ENCODE measurements at regions not wholly inside any gene's neighbourhood (a gene's known extent, or its start where the extent isn't known, plus 50 kb on each side); places are given as distances from the start of the nearest gene placed in this dataset.
"Not testable (repeated sequence)": the region's sequence is repeated elsewhere in the genome, so short reads cannot be mapped to it uniquely, and the experiment has no call there.

- H3K4me3 ChIP-seq (replicated peaks in 1 of 3): no peak overlapping the region
- 87 to 95% methylated on average over 2 of the region's 2 CpGs for WGBS, 2 donors
- no peak overlapping the region for H3K27ac ChIP-seq
- TF ChIP-seq POLR2A (IDR thresholded peaks at IDR 0.05) (no peak), CTCF (IDR thresholded peaks at IDR 0.05) (no peak)
- H3K4me1 ChIP-seq: no peaks in the 10 kb centered on the region
- H3K9me3 ChIP-seq: no peaks in the 10 kb centered on the region
- no peaks in the 10 kb centered on the region for H3K36me3 ChIP-seq
- H3K27me3 ChIP-seq: no peaks in the 10 kb centered on the region
- DNase-seq: no peak
- intact Hi-C loops (cut with DNase I): no loop called here
These were observed 207.4 kb upstream of the MME start for GRCh38 chr3:154872696-154873095.

- Histone ChIP-seq H3K9me3 (no peaks in the 10 kb centered on the region), H3K4me1 (no peaks in the 10 kb centered on the region), H3K36me3 (no peaks in the 10 kb centered on the region), H3K4me3 (replicated peaks in 1 of 3) (no peak overlapping the region), H3K27me3 (no peaks in the 10 kb centered on the region), H3K27ac (no peak overlapping the region)
- WGBS, 2 donors: 72 to 75% methylated on average over 6 of the region's 6 CpGs
- DNase-seq: no peak
- intact Hi-C loops (cut with DNase I): no loop called here
- TF ChIP-seq POLR2A (IDR thresholded peaks at IDR 0.05) (no peak), CTCF (IDR thresholded peaks at IDR 0.05) (no peak)
These were observed 208.0 kb upstream of the MME start for GRCh38 chr3:154872074-154872473.

GRCh38 chr3:154864947-154865346, 215.2 kb upstream of the MME start:
- Histone ChIP-seq H3K9me3 (no peaks in the 10 kb centered on the region), H3K27me3 (no peaks in the 10 kb centered on the region), H3K27ac (no peak overlapping the region), H3K36me3 (no peaks in the 10 kb centered on the region), H3K4me1 (no peaks in the 10 kb centered on the region), H3K4me3 (replicated peaks in 1 of 3) (no peak overlapping the region)
- 77 to 79% methylated on average over 1 of the region's 1 CpG for WGBS, 2 donors
- intact Hi-C loops (cut with DNase I): no loop called here
- no peak for DNase-seq
- no peak for TF ChIP-seq CTCF (IDR thresholded peaks at IDR 0.05)
- TF ChIP-seq POLR2A (IDR thresholded peaks at IDR 0.05): no peak

- H3K4me3 ChIP-seq (replicated peaks in 1 of 3): no peak overlapping the region
- no peaks in the 10 kb centered on the region for H3K4me1 ChIP-seq
- intact Hi-C loops (cut with DNase I): no loop called here
- no peak overlapping the region for H3K27ac ChIP-seq
- no peak for DNase-seq
- H3K27me3 ChIP-seq: no peaks in the 10 kb centered on the region
- TF ChIP-seq CTCF (IDR thresholded peaks at IDR 0.05): no peak
- no peak for TF ChIP-seq POLR2A (IDR thresholded peaks at IDR 0.05)
- H3K36me3 ChIP-seq: no peaks in the 10 kb centered on the region
- H3K9me3 ChIP-seq: no peaks in the 10 kb centered on the region
These were observed 217.9 kb upstream of the MME start for GRCh38 chr3:154862265-154862664.

- H3K27ac ChIP-seq; H3K27me3 ChIP-seq; intact Hi-C loops (cut with DNase I); H3K9me3 ChIP-seq; H3K36me3 ChIP-seq; H3K4me1 ChIP-seq; H3K4me3 ChIP-seq (replicated peaks in 1 of 3); DNase-seq: not testable (repeated sequence)
- WGBS, 2 donors: 77 to 93% methylated on average over 3 of the region's 3 CpGs
These were observed 227.1 kb upstream of the MME start for GRCh38 chr3:154852998-154853397.

- intact Hi-C loops (cut with DNase I): no loop called here
- Histone ChIP-seq H3K9me3 (no peaks in the 10 kb centered on the region), H3K4me3 (replicated peaks in 1 of 3) (no peak overlapping the region), H3K27ac (no peak overlapping the region), H3K36me3 (no peaks in the 10 kb centered on the region), H3K4me1 (no peaks in the 10 kb centered on the region), H3K27me3 (no peaks in the 10 kb centered on the region)
- DNase-seq: no peak
- 50 to 91% methylated on average over 1 of the region's 1 CpG for WGBS, 2 donors
- no peak for TF ChIP-seq CTCF (IDR thresholded peaks at IDR 0.05)
- no peak for TF ChIP-seq POLR2A (IDR thresholded peaks at IDR 0.05)
These were observed 227.6 kb upstream of the MME start for GRCh38 chr3:154852515-154852914.

Data from thyroid gland (tissue), 4 donors.